Gastroesophageal sphincter (tissue), 4 donors: ENCODE measurements at regions not wholly inside any gene's neighbourhood (a gene's known extent, or its start where the extent isn't known, plus 50 kb on each side); places are given as distances from the start of the nearest gene placed in this dataset.

Experiments used
- ATAC-seq: fragments of 150-250 bp; one replicate; pipeline ENCODE4 v1.9.1; 2016; ENCODE audit warnings: mild to moderate bottlenecking, moderate library complexity
- H3K27ac ChIP-seq, 4 donors: fragments of 200-600 bp; sonication (generic) in 3 of 4; 1 replicate in 3 of 4; 2 replicates in 1 of 4; pipeline ENCODE4 v1.5.1; 2016 to 2019
- H3K27me3 ChIP-seq: fragments of 200-600 bp; sonication (generic); one replicate; pipeline ENCODE4 v1.5.1; 2019
- H3K36me3 ChIP-seq, 2 donors: fragments of 200-600 bp; sonication (generic); one replicate each; pipeline ENCODE4 v1.5.1; 2019; ENCODE audit warnings: control low read depth in 1 of 2
- H3K4me1 ChIP-seq, 3 donors: fragments of 200-600 bp; sonication (generic); 1 replicate in 2 of 3; 2 replicates in 1 of 3; pipeline ENCODE4 v1.5.1; 2016 to 2019; ENCODE audit warnings: control low read depth in 2 of 3
- H3K4me3 ChIP-seq, 2 donors: fragments of 200-600 bp; sonication (generic); one replicate each; pipeline ENCODE4 v1.5.1; 2019; ENCODE audit warnings: mild to moderate bottlenecking in 1 of 2, moderate library complexity in 1 of 2
- H3K9me3 ChIP-seq, 3 donors: fragments of 200-600 bp; sonication (generic); one replicate each; pipeline ENCODE4 v1.5.1; 2017 to 2019; ENCODE audit warnings: control low read depth in 2 of 3
- EP300 ChIP-seq: sonication (generic); formaldehyde crosslinking; IDR thresholded peaks from one replicate; pipeline ENCODE4 v1.6.1; 2017; ENCODE audit warnings: antibody characterized with exemption, mild to moderate bottlenecking
- POLR2A ChIP-seq, 2 donors: fragments of 450-650 bp; IDR thresholded peaks; one replicate each; pipeline ENCODE4 v1.6.1; 2017; ENCODE audit warnings: antibody characterized with exemption in 2 of 2, mild to moderate bottlenecking in 2 of 2, moderate library complexity in 1 of 2
- POLR2AphosphoS5 ChIP-seq: sonication (generic); formaldehyde crosslinking; IDR thresholded peaks from one replicate; pipeline ENCODE4 v1.6.1; 2017; ENCODE audit warnings: antibody characterized with exemption
- WGBS, 2 donors: methylation state at CpG; one replicate each; pipeline ENCODE4 v1.1.5; 2018; ENCODE audit warnings: low coverage in 1 of 2; 5-methylcytosine and 5-hydroxymethylcytosine counted together
- TF ChIP-seq, protein P1 (sequence below), 4 experiments: fragments of 200-600 bp in 2 of 4; fragments of 450-650 bp in 2 of 4; sonication (generic) in 1 of 4; IDR thresholded peaks; one replicate each; pipeline ENCODE4 v1.5.1; 2017 to 2019; ENCODE audit warnings: antibody characterized with exemption in 4 of 4, mild to moderate bottlenecking in 2 of 4, moderate library complexity in 2 of 4

DNA sequence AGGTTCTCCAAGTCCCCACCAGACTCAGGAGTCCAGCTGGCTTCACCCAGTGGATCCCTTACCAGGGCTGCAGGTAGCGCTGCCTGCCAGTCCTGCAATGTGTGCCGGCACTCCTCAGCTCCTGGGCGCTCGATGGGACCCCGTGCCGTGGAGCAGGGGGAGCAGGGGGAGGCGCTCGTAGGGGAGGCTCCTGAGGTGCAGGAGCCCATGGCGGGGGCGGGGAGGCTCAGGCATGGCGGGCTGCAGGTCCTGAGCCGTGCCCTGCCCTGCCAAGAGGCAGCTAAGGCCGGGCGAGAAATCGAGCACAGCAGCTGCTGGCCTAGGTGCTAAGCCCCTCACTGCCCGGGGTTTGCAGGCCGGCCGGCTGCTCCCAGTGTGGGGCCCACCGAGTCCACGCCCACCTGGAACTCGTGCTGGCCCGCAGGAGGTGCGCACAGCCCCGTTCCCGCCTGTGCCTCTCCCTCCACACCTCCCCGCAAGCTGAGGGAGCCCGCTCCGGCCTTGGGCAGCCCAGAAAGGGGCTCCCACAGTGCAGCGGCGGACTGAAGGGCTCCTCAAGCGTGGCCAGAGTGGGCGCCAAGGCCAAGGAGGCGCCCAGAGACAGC is 792.9 kb upstream of the CCDC179 start:
- no peak overlapping the region for H3K4me3 ChIP-seq
- WGBS, 2 donors: no CpG with 5 or more reads among the region's 33 CpGs
- H3K4me1 ChIP-seq: no peaks in the 10 kb centered on the region
- no peak for ATAC-seq
- H3K9me3 ChIP-seq: no peaks in the 10 kb centered on the region
- H3K27ac ChIP-seq: no peak overlapping the region
- H3K27me3 ChIP-seq: no peaks in the 10 kb centered on the region
- no peaks in the 10 kb centered on the region for H3K36me3 ChIP-seq
- TF ChIP-seq EP300: no peak

DNA sequence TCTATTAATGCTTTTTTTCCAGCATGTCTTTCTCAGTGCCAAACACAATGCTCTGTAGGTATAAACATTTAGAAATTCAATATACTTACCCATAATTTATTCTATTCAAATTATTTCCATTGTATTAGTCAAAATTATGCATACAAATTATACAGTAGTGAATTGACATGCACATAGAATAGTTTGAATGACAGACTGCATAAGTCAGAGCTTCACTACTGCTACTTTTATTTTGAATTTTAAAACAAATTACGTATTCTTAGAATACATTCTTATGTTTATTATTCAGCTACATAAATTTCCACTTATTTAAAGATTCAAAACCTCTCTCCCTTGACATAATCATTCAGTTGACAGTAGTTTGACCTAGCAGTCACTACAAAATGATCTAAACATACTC is 808.0 kb upstream of the CCDC179 start:
- Histone ChIP-seq H3K27ac (no peak overlapping the region), H3K4me1 (no peaks in the 10 kb centered on the region), H3K36me3 (no peaks in the 10 kb centered on the region), H3K4me3 (no peak overlapping the region), H3K27me3 (no peaks in the 10 kb centered on the region), H3K9me3 (no peaks in the 10 kb centered on the region)
- WGBS, 2 donors: 35 to 75% methylated on average over 1 of the region's 1 CpG
- no peak for ATAC-seq
- TF ChIP-seq POLR2AphosphoS5 (no peak), POLR2A (IDR thresholded peaks at IDR 0.05) (no peak), EP300 (no peak)
- TF ChIP-seq, protein P1, sequence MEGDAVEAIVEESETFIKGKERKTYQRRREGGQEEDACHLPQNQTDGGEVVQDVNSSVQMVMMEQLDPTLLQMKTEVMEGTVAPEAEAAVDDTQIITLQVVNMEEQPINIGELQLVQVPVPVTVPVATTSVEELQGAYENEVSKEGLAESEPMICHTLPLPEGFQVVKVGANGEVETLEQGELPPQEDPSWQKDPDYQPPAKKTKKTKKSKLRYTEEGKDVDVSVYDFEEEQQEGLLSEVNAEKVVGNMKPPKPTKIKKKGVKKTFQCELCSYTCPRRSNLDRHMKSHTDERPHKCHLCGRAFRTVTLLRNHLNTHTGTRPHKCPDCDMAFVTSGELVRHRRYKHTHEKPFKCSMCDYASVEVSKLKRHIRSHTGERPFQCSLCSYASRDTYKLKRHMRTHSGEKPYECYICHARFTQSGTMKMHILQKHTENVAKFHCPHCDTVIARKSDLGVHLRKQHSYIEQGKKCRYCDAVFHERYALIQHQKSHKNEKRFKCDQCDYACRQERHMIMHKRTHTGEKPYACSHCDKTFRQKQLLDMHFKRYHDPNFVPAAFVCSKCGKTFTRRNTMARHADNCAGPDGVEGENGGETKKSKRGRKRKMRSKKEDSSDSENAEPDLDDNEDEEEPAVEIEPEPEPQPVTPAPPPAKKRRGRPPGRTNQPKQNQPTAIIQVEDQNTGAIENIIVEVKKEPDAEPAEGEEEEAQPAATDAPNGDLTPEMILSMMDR (IDR thresholded peaks at IDR 0.05): no peak

DNA sequence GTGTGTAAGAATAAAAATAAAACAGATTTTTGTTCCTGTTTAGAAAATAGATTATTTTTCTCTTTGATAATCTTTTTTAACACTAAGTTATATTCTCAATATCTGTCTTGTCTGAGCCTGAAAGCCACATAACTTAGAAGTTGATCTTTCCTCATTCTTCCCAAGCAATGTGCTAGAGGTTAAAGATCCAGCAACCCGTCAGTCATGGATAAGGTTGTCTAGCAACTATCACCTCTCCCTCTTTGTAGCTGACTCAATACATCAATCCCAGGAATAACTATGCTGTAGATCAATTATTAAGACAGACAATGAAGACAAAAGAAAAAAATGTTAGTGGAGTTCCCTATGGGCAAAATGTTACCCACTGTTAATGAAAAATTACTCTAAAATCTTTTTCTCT is 813.1 kb upstream of the CCDC179 start:
- ATAC-seq: no peak
- 86 to 100% methylated on average over 1 of the region's 1 CpG for WGBS, 2 donors
- TF ChIP-seq EP300 (no peak), POLR2AphosphoS5 (no peak), POLR2A (IDR thresholded peaks at IDR 0.05) (no peak)
- TF ChIP-seq, protein P1 (IDR thresholded peaks at IDR 0.05): no peak
- Histone ChIP-seq H3K36me3 (no peaks in the 10 kb centered on the region), H3K27ac (no peak overlapping the region), H3K4me3 (no peak overlapping the region), H3K4me1 (no peaks in the 10 kb centered on the region), H3K27me3 (no peaks in the 10 kb centered on the region), H3K9me3 (no peaks in the 10 kb centered on the region)

DNA sequence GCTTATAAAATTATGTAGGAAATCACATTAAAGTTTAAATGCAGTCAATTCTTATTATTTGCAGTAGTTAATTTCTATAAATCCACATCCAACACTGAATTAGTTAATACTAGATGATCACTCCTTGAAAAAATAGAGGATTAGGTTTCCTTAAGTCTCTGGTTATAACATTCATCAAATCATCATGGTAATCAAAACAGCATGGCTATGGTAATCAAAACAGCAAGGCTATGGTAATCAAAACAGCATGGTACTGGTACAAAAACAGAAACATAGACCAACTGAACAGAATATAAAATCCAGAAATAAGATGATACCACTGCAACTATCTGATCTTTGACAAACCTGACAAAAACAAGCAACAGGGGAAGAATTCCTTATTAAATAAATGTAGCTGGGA is 814.6 kb upstream of the CCDC179 start:
- no peak for ATAC-seq
- TF ChIP-seq EP300 (no peak), POLR2AphosphoS5 (no peak), POLR2A (IDR thresholded peaks at IDR 0.05) (no peak)
- TF ChIP-seq, protein P1 (IDR thresholded peaks at IDR 0.05): no peak
- Histone ChIP-seq H3K27ac (no peak overlapping the region), H3K4me3 (no peak overlapping the region), H3K4me1 (no peaks in the 10 kb centered on the region), H3K27me3 (no peaks in the 10 kb centered on the region), H3K9me3 (no peaks in the 10 kb centered on the region), H3K36me3 (no peaks in the 10 kb centered on the region)

DNA sequence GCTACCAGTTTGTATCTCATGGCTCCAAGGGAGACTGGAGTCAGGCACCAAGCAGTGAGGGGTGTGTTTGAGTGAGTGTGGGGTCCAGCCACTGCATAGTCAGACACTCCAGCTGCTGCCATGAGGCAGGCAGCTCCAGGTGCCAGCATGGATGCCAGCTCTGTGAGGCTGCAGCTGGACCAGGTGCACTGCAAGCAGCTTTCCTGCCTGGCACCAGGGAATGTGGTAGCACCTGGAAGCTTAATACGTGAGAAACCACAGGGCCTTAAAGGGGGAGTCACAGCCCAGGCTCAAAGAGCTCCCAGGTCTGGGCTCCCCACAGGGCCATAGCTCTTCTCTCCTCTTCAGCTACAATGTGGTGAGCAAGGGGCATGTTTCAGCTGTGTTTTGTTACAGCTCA is 817.8 kb upstream of the LUZP2 start:
- Histone ChIP-seq H3K27me3 (no peaks in the 10 kb centered on the region), H3K4me3 (no peak overlapping the region), H3K27ac (no peak overlapping the region), H3K36me3 (no peaks in the 10 kb centered on the region), H3K9me3 (no peaks in the 10 kb centered on the region), H3K4me1 (no peaks in the 10 kb centered on the region)
- TF ChIP-seq POLR2AphosphoS5: no peak
- TF ChIP-seq, protein P1 (IDR thresholded peaks at IDR 0.05): no peak
- WGBS, 2 donors: 80% methylated on average over 1 of the region's 1 CpG; no CpG with 5 or more reads in 1 of the 2 donors
- no peak for ATAC-seq
